IMR-90 (cell line): ENCODE measurements at regions not wholly inside any gene's neighbourhood (a gene's known extent, or its start where the extent isn't known, plus 50 kb on each side); places are given as distances from the start of the nearest gene placed in this dataset.

ENCODE experiments used
- ATAC-seq: fragments of 200-7000 bp; cut with Tn5 transposase; 2 replicates; pipeline ENCODE4 v1.9.1; 2020; ENCODE audit warnings: low read depth, mild to moderate bottlenecking, moderate library complexity
- BruUV-seq: library from RNA; stranded (reverse); fragments of 400-500 nt; replicated peaks from 2 replicates; lab custom pipeline; 2021; lab: Mats Ljungman, UMichigan
- CTCF ChIA-PET: fragments of 300-600 bp; formaldehyde crosslinking; extraction: SDS; loops from one replicate; lab custom pipeline; 2021; ENCODE audit warnings: antibody characterized with exemption; lab: Yijun Ruan, JAX
- POLR2A ChIA-PET: fragments of 300-600 bp; sonication (Branson Sonifier 250); formaldehyde crosslinking; loops from one replicate; lab custom pipeline; 2022; ENCODE audit warnings: antibody characterized with exemption; ENCODE audit not compliant: unreplicated experiment; lab: Charles Lee
- DNase-seq: peaks from one replicate; pipeline ENCODE4 v3.0.0; 2013
- H2AFZ ChIP-seq: replicated peaks from 2 replicates; pipeline ENCODE3; 2013; ENCODE audit warnings: low read length, mild to moderate bottlenecking; ENCODE audit not compliant: poor library complexity
- H2AK5ac ChIP-seq: 2 replicates; pipeline ENCODE4 v1.6.1; 2013; ENCODE audit warnings: low read depth, low read length, inconsistent platforms
- H2AK9ac ChIP-seq: replicated peaks from 2 replicates; pipeline ENCODE3; 2013; ENCODE audit warnings: mild to moderate bottlenecking, low read depth, low read length, moderate library complexity; ENCODE audit not compliant: poor library complexity
- H2BK120ac ChIP-seq: 2 replicates; pipeline ENCODE4 v1.6.1; 2013; ENCODE audit warnings: low read depth, low read length, inconsistent platforms
- H2BK15ac ChIP-seq: 3 replicates; pipeline ENCODE4 v1.6.1; 2013; ENCODE audit warnings: low read depth, low read length, inconsistent platforms
- H2BK20ac ChIP-seq: 2 replicates; pipeline ENCODE4 v1.6.1; 2013; ENCODE audit warnings: low read depth, mild to moderate bottlenecking, inconsistent platforms, low read length, moderate library complexity
- H2BK5ac ChIP-seq: 2 replicates; pipeline ENCODE4 v1.6.1; 2013; ENCODE audit warnings: mild to moderate bottlenecking, low read depth, low read length, inconsistent platforms; ENCODE audit not compliant: poor library complexity, severe bottlenecking
- H3K14ac ChIP-seq: replicated peaks from 2 replicates; pipeline ENCODE4 v1.6.1; 2013; ENCODE audit warnings: low read depth, low read length, inconsistent platforms
- H3K18ac ChIP-seq: 2 replicates; pipeline ENCODE4 v1.6.1; 2013; ENCODE audit warnings: low read depth, low read length, control low read depth
- H3K23ac ChIP-seq: 2 replicates; pipeline ENCODE4 v1.6.1; 2013; ENCODE audit warnings: low read depth, low read length, inconsistent platforms
- H3K27ac ChIP-seq: 2 replicates; pipeline ENCODE4 v1.5.1; 2013; ENCODE audit warnings: mild to moderate bottlenecking, control low read depth, low read length; ENCODE audit not compliant: insufficient read depth
- H3K27me3 ChIP-seq: 2 replicates; pipeline ENCODE4 v1.6.1; 2013; ENCODE audit warnings: low read length; ENCODE audit not compliant: control insufficient read depth, insufficient read depth
- H3K36me3 ChIP-seq: 2 replicates; pipeline ENCODE4 v1.6.1; 2013; ENCODE audit warnings: low read length, mixed read lengths; ENCODE audit not compliant: control insufficient read depth, insufficient read depth
- H3K4ac ChIP-seq: 2 replicates; pipeline ENCODE4 v1.6.1; 2013; ENCODE audit warnings: low read depth, low read length, inconsistent platforms
- H3K4me1 ChIP-seq: 2 replicates; pipeline ENCODE4 v1.6.1; 2013; ENCODE audit warnings: low read length, mixed read lengths; ENCODE audit not compliant: control insufficient read depth, insufficient read depth
- H3K4me2 ChIP-seq: 2 replicates; pipeline ENCODE4 v1.6.1; 2013; ENCODE audit warnings: low read depth, mild to moderate bottlenecking, control low read depth, low read length, moderate library complexity
- H3K4me3 ChIP-seq: 2 replicates; pipeline ENCODE4 v1.5.1; 2013; ENCODE audit warnings: low read depth, mild to moderate bottlenecking, control low read depth, low read length, moderate library complexity; ENCODE audit not compliant: insufficient read depth
- H3K56ac ChIP-seq: 2 replicates; pipeline ENCODE4 v1.6.1; 2013; ENCODE audit warnings: low read length, inconsistent platforms; ENCODE audit not compliant: insufficient read depth; ENCODE audit errors: extremely low read depth
- H3K79me1 ChIP-seq, 2 experiments: 2 replicates each; pipeline ENCODE4 v1.6.1; 2013; ENCODE audit warnings: low read length in 2 of 2, inconsistent platforms in 1 of 2, low read depth in 1 of 2
- H3K9ac ChIP-seq: 2 replicates; pipeline ENCODE4 v1.6.1; 2013; ENCODE audit warnings: low read depth, low read length, control low read depth
- H3K9me1 ChIP-seq: 2 replicates; pipeline ENCODE4 v1.6.1; 2013; ENCODE audit warnings: low read length, inconsistent platforms; ENCODE audit not compliant: insufficient read depth
- H3K9me3 ChIP-seq: 2 replicates; pipeline ENCODE4 v1.6.1; 2013; ENCODE audit warnings: low read length; ENCODE audit not compliant: control insufficient read depth, insufficient read depth
- H4K20me1 ChIP-seq: 2 replicates; pipeline ENCODE4 v1.6.1; 2013; ENCODE audit warnings: low read length, inconsistent platforms; ENCODE audit not compliant: insufficient read depth
- H4K5ac ChIP-seq: 2 replicates; pipeline ENCODE4 v1.6.1; 2013; ENCODE audit warnings: mild to moderate bottlenecking, low read depth, low read length, control low read depth
- H4K8ac ChIP-seq, 2 experiments: 2 replicates each; pipeline ENCODE4 v1.6.1; 2013; ENCODE audit warnings: low read depth in 2 of 2, low read length in 2 of 2, control low read depth in 1 of 2, inconsistent platforms in 1 of 2
- H4K91ac ChIP-seq: 2 replicates; pipeline ENCODE4 v1.6.1; 2013; ENCODE audit warnings: low read depth, low read length, inconsistent platforms; ENCODE audit not compliant: insufficient read depth
- BHLHE40 ChIP-seq: fragments of 150-350 bp; IDR thresholded peaks from 2 replicates; pipeline ENCODE4 v1.6.1; 2016; ENCODE audit warnings: mild to moderate bottlenecking, low read depth, low read length
- CHD1 ChIP-seq: IDR thresholded peaks from 2 replicates; pipeline ENCODE4 v1.6.1; 2012; ENCODE audit warnings: low read depth, low read length, improper control_type of control experiment
- MAZ ChIP-seq: IDR thresholded peaks from 2 replicates; pipeline ENCODE4 v1.6.1; 2012; ENCODE audit warnings: low read depth, mild to moderate bottlenecking, low read length, improper control_type of control experiment, moderate library complexity, borderline replicate concordance
- RAD21 ChIP-seq: IDR thresholded peaks from 2 replicates; pipeline ENCODE4 v1.6.1; 2012; ENCODE audit warnings: low read length, improper control_type of control experiment
- WGBS, 2 experiments: methylation state at CpG; one replicate each; pipeline versions ENCODE4 v1.1.5 to v1.1.7; 2013; ENCODE audit warnings: missing lambda C conversion rate in 2 of 2; ENCODE audit not compliant: insufficient read length in 1 of 2; ENCODE audit errors: extremely low coverage in 2 of 2; 5-methylcytosine and 5-hydroxymethylcytosine counted together
- dilution Hi-C: fragments of 300-500 bp; cut with HindIII; formaldehyde crosslinking; loops from one replicate; pipeline ENCODE4 v1.14.3; 2018; ENCODE audit warnings: low sequenced_read_pairs; ENCODE audit not compliant: unreplicated experiment
- in situ Hi-C: fragments of 300-500 bp; cut with MboI; formaldehyde crosslinking; loops from 3 replicates; pipeline ENCODE4 v1.14.3; 2019; ENCODE audit warnings: low sequenced_read_pairs, inconsistent platforms, mixed read lengths
- intact Hi-C: fragments of 100-400 bp; cut with micrococcal nuclease; formaldehyde crosslinking; loops from 2 replicates; pipeline ENCODE4 v1.10.0; 2022

DNA sequence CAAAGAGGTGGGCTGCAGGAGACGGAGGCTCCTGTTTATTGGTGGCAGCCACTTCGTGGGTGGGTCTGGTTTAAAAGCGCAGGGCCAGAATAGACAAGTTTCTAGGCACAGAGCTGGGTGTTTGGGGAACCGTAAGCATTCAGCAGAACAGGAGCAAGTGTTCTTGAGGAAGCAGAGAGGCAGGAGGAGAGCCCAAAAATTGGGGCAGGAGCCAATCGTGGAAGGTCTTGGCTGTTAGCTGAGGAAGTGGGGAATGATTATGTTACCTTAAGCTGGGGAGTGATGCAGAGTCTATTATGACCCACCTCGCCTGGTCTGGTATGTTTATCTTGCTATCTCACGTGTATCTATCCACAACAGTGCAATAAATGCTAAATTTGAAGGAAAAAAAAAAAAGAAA, 64.3 kb upstream of the ATL2 start:
- Histone ChIP-seq H3K23ac (no peak overlapping the region), H2AK5ac (no peak overlapping the region), H4K91ac (no peak overlapping the region), H2BK5ac (no peak overlapping the region), H3K9me1 (no peaks in the 10 kb centered on the region), H3K14ac (no peak overlapping the region), H3K27me3 (peaks cover 59% of the 10 kb centered on the region), H2BK15ac (no peak overlapping the region), H4K5ac (no peak overlapping the region), H3K56ac (no peak overlapping the region), H2AFZ (no peak overlapping the region), H4K8ac (no peak overlapping the region), H2BK20ac (no peak overlapping the region), H3K4me2 (no peak overlapping the region), H2BK120ac (no peak overlapping the region), H3K4me3 (no peak overlapping the region), H3K9ac (no peak overlapping the region), H3K18ac (no peak overlapping the region), H4K20me1 (no peaks in the 10 kb centered on the region), H3K27ac (no peak overlapping the region), H3K9me3 (no peaks in the 10 kb centered on the region), H3K79me1 (no peaks in the 10 kb centered on the region), H3K4me1 (0 out of 2 replicates have a peak, but pooled peaks cover 4% of the 10 kb centered on the region), H3K4ac (no peak overlapping the region), H2AK9ac (no peak overlapping the region), H3K36me3 (no peaks in the 10 kb centered on the region)
- DNase-seq (no peak), ATAC-seq (no peak)
- in situ Hi-C loops = no loop called here
- CTCF ChIA-PET = no interaction called here
- intact Hi-C loops = no loop called here
- dilution Hi-C loops = no loop called here
- POLR2A ChIA-PET = no interaction called here
- 93% methylated on average over 2 of the region's 7 CpGs; no CpG with 5 or more reads in 1 of the 2 experiments for WGBS, 2 experiments
- no TSS peak for BruUV-seq
- TF ChIP-seq MAZ (no peak), RAD21 (no peak), CHD1 (no peak), BHLHE40 (no peak)
